H1 (cell line): ENCODE measurements at regions not wholly inside any gene's neighbourhood (a gene's known extent, or its start where the extent isn't known, plus 50 kb on each side); places are given as distances from the start of the nearest gene placed in this dataset.
A peak's percentile ranks its signal among the peaks of the same experiment; 100 is the strongest.

Experiments used
- CTCF ChIA-PET: fragments of 300-600 bp; sonication (Branson Sonifier 250); formaldehyde crosslinking; loops from one replicate; lab custom pipeline; 2021; ENCODE audit not compliant: partially characterized antibody; lab: Charles Lee
- POLR2A ChIA-PET: fragments of 300-600 bp; sonication (Branson Sonifier 250); formaldehyde crosslinking; loops from one replicate; lab custom pipeline; 2021; ENCODE audit warnings: inconsistent platforms; ENCODE audit not compliant: partially characterized antibody; lab: Charles Lee
- DNase-seq, 2 experiments: peaks; one replicate each; pipeline versions ENCODE4 v3.0.0 to v3.0.0-alpha.2; 2010 to 2022; ENCODE audit warnings: low spot score in 2 of 2, low read depth in 1 of 2, mixed read lengths in 1 of 2
- FAIRE-seq: peaks from 2 replicates; lab custom pipeline; 2011; peaks lifted over from hg19 to GRCh38; lab: Jason Lieb, UNC
- H2AFZ ChIP-seq: 2 replicates; pipeline ENCODE4 v1.8.1; 2012; ENCODE audit warnings: low read length, inconsistent platforms
- H2AK5ac ChIP-seq: 2 replicates; pipeline ENCODE4 v1.6.1; 2013; ENCODE audit warnings: low read depth, low read length
- H2BK120ac ChIP-seq: replicated peaks from 2 replicates; pipeline ENCODE3; 2013; ENCODE audit warnings: low read depth, low read length, inconsistent platforms
- H2BK12ac ChIP-seq: 2 replicates; pipeline ENCODE4 v1.6.1; 2013; ENCODE audit warnings: low read depth, low read length
- H2BK15ac ChIP-seq: 2 replicates; pipeline ENCODE4 v1.6.1; 2013; ENCODE audit warnings: low read length
- H2BK20ac ChIP-seq: 2 replicates; pipeline ENCODE4 v1.6.1; 2013; ENCODE audit warnings: low read length
- H2BK5ac ChIP-seq: 2 replicates; pipeline ENCODE4 v1.6.1; 2013; ENCODE audit warnings: low read depth, low read length
- H3K14ac ChIP-seq: 2 replicates; pipeline ENCODE4 v1.6.1; 2013; ENCODE audit warnings: inconsistent platforms; ENCODE audit not compliant: insufficient read length
- H3K18ac ChIP-seq: 2 replicates; pipeline ENCODE4 v1.6.1; 2013; ENCODE audit warnings: low read length; ENCODE audit errors: extremely low read depth
- H3K23ac ChIP-seq: 2 replicates; pipeline ENCODE4 v1.6.1; 2013; ENCODE audit warnings: inconsistent platforms; ENCODE audit not compliant: insufficient read length
- H3K23me2 ChIP-seq: 2 replicates; pipeline ENCODE4 v1.6.1; 2013; ENCODE audit warnings: low read depth, low read length
- H3K27ac ChIP-seq: 2 replicates; pipeline ENCODE4 v1.6.1; 2011; ENCODE audit warnings: low read depth, low read length, inconsistent platforms
- H3K27me3 ChIP-seq, 4 experiments: replicated peaks in 1 of 4; 1 replicate in 1 of 4; 2 replicates in 3 of 4; pipeline versions ENCODE4 v1.6.1 to v1.8.1; 2011 to 2013; ENCODE audit warnings: low read length in 3 of 4, mild to moderate bottlenecking in 3 of 4, inconsistent platforms in 2 of 4, mixed read lengths in 2 of 4, moderate library complexity in 1 of 4; ENCODE audit not compliant: control insufficient read depth in 3 of 4, insufficient read depth in 3 of 4; ENCODE audit errors: extremely low read depth in 1 of 4
- H3K36me3 ChIP-seq, 4 experiments: 2 replicates each; pipeline versions ENCODE4 v1.6.1 to v1.8.1; 2011 to 2013; ENCODE audit warnings: mild to moderate bottlenecking in 4 of 4, low read length in 3 of 4, moderate library complexity in 2 of 4, control low read depth in 1 of 4, inconsistent platforms in 1 of 4; ENCODE audit not compliant: insufficient read depth in 4 of 4, control insufficient read depth in 2 of 4
- H3K4ac ChIP-seq: replicated peaks from 2 replicates; pipeline ENCODE3; 2013; ENCODE audit warnings: low read length, low read depth, mixed read lengths, inconsistent platforms; ENCODE audit not compliant: insufficient read length
- H3K4me1 ChIP-seq, 4 experiments: replicated peaks in 1 of 4; 1 replicate in 1 of 4; 2 replicates in 3 of 4; pipeline versions ENCODE4 v1.6.1 to v1.8.1; 2011 to 2013; ENCODE audit warnings: low read length in 3 of 4, inconsistent platforms in 2 of 4, mixed read lengths in 1 of 4; ENCODE audit not compliant: insufficient read depth in 4 of 4, control insufficient read depth in 3 of 4
- H3K4me2 ChIP-seq, 2 experiments: 2 replicates each; pipeline versions ENCODE4 v1.6.1 to v1.8.1; 2011 to 2013; ENCODE audit warnings: low read depth in 2 of 2, low read length in 2 of 2, control low read depth in 1 of 2, inconsistent platforms in 1 of 2, mild to moderate bottlenecking in 1 of 2; ENCODE audit not compliant: insufficient read depth in 1 of 2
- H3K4me3 ChIP-seq, 4 experiments: fragments of 200-600, 300-600 bp in 1 of 4; sonication (generic), shearing (Covaris generic), sonication (Bioruptor Twin) in 1 of 4; 2 replicates each; pipeline versions ENCODE4 v1.5.1 to v1.8.1; 2011 to 2016; ENCODE audit warnings: low read length in 4 of 4, low read depth in 3 of 4, control low read depth in 2 of 4, inconsistent platforms in 2 of 4, mild to moderate bottlenecking in 2 of 4, mixed read lengths in 1 of 4, moderate library complexity in 1 of 4; ENCODE audit not compliant: insufficient read depth in 2 of 4; ENCODE audit errors: extremely low read depth in 1 of 4
- H3K56ac ChIP-seq: replicated peaks from 2 replicates; pipeline ENCODE3; 2013; ENCODE audit warnings: low read depth, mild to moderate bottlenecking, mixed read lengths, low read length, inconsistent platforms; ENCODE audit not compliant: insufficient read length
- H3K79me1 ChIP-seq: 2 replicates; pipeline ENCODE4 v1.6.1; 2013; ENCODE audit warnings: low read depth, low read length, control low read depth
- H3K79me2 ChIP-seq, 2 experiments: 2 replicates each; pipeline versions ENCODE4 v1.6.1 to v1.8.1; 2012 to 2013; ENCODE audit warnings: low read length in 2 of 2, mild to moderate bottlenecking in 2 of 2, inconsistent platforms in 1 of 2; ENCODE audit not compliant: insufficient read depth in 2 of 2, control insufficient read depth in 1 of 2
- H3K9ac ChIP-seq, 4 experiments: replicated peaks in 1 of 4; 1 replicate in 1 of 4; 2 replicates in 3 of 4; pipeline versions ENCODE4 v1.6.1 to v1.8.1; 2011 to 2013; ENCODE audit warnings: low read depth in 3 of 4, low read length in 3 of 4, control low read depth in 2 of 4, mild to moderate bottlenecking in 2 of 4, moderate library complexity in 2 of 4, inconsistent platforms in 1 of 4; ENCODE audit errors: extremely low read depth in 1 of 4
- H3K9me3 ChIP-seq, 2 experiments: 2 replicates each; pipeline versions ENCODE4 v1.6.1 to v1.8.1; 2012 to 2013; ENCODE audit warnings: mild to moderate bottlenecking in 2 of 2, moderate library complexity in 2 of 2, control low read depth in 1 of 2, inconsistent platforms in 1 of 2, low read depth in 1 of 2, low read length in 1 of 2, mixed read lengths in 1 of 2; ENCODE audit not compliant: insufficient read depth in 2 of 2
- H4K20me1 ChIP-seq, 2 experiments: replicated peaks in 1 of 2; 2 replicates each; pipeline versions ENCODE3 to v1.8.1; 2011 to 2013; ENCODE audit warnings: inconsistent platforms in 2 of 2, low read length in 2 of 2, mild to moderate bottlenecking in 1 of 2; ENCODE audit not compliant: insufficient read depth in 2 of 2, control insufficient read depth in 1 of 2
- H4K5ac ChIP-seq: 2 replicates; pipeline ENCODE4 v1.6.1; 2013; ENCODE audit warnings: low read length, low read depth, mixed read lengths, inconsistent platforms; ENCODE audit not compliant: insufficient read length
- H4K8ac ChIP-seq: 2 replicates; pipeline ENCODE4 v1.8.0; 2013; ENCODE audit warnings: mild to moderate bottlenecking, moderate library complexity, low read length, inconsistent platforms; ENCODE audit not compliant: insufficient read depth; ENCODE audit errors: extremely low read depth
- H4K91ac ChIP-seq: replicated peaks from 2 replicates; pipeline ENCODE3; 2013; ENCODE audit warnings: low read length, mixed read lengths, inconsistent platforms; ENCODE audit not compliant: insufficient read length
- NANOG ChIP-seq: IDR thresholded peaks from 2 replicates; pipeline ENCODE4 v1.6.1; 2011; ENCODE audit warnings: low read length, low read depth, mild to moderate bottlenecking, inconsistent platforms; ENCODE audit not compliant: insufficient read depth, poor library complexity, severe bottlenecking
- WGBS, 2 experiments: shearing (Covaris generic) in 1 of 2; methylation state at CpG; one replicate each; pipeline versions ENCODE4 v1.1.6 to v1.1.7; 2013 to 2015; ENCODE audit warnings: low lambda C conversion rate in 2 of 2, mixed read lengths in 2 of 2, inconsistent platforms in 1 of 2, low coverage in 1 of 2, missing lambda C conversion rate in 1 of 2; ENCODE audit not compliant: insufficient replicate concordance in 2 of 2, insufficient coverage in 1 of 2, insufficient read length in 1 of 2; ENCODE audit errors: extremely low coverage in 1 of 2, missing lambda C conversion rate in 1 of 2; 5-methylcytosine and 5-hydroxymethylcytosine counted together

DNA sequence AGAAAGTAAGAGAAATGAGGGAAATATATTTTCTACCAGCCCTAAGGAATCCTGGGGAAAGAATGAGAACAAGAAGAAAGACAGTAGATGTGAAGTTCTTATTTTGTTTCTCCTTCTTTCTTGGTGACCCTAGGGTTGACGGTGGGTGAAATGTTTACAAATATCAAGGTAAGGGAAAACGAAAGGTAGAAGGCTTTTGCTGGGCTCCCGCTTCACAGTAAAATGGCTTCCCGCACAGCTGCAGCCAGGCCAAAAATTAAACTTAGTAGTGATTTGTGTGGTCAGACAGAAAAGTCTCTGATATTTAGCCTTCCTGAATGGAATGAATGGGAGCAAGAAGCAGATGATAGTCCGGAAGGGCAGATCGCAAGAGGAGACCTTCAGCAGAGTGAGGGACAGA is 99.1 kb upstream of the COL3A1 start:
- Histone ChIP-seq H4K5ac (no peak overlapping the region), H3K23ac (no peak overlapping the region), H3K9me3 (no peaks in the 10 kb centered on the region), H4K20me1 (no peaks in the 10 kb centered on the region), H3K4me3 (no peak overlapping the region), H2BK12ac (no peak overlapping the region), H3K23me2 (no peaks in the 10 kb centered on the region), H3K27ac (no peak overlapping the region), H3K14ac (no peak overlapping the region), H3K18ac (no peak overlapping the region), H3K4me1 (no peaks in the 10 kb centered on the region), H2BK5ac (no peak overlapping the region), H2BK120ac (no peak overlapping the region), H3K56ac (no peak overlapping the region), H2AFZ (peak overlapping the region; percentile 49; the same call in 1 of the 2 replicates), H4K91ac (no peak overlapping the region), H3K79me2 (no peaks in the 10 kb centered on the region), H4K8ac (no peak overlapping the region), H2AK5ac (no peak overlapping the region), H3K4ac (no peak overlapping the region), H3K4me2 (no peak overlapping the region), H3K27me3 (no peaks in the 10 kb centered on the region), H3K36me3 (no peaks in the 10 kb centered on the region), H3K9ac (no peak overlapping the region), H2BK20ac (no peak overlapping the region), H2BK15ac (no peak overlapping the region), H3K79me1 (no peaks in the 10 kb centered on the region)
- ChIA-PET CTCF (interaction anchor here (0.6 kb wide), 1 partner anchor 361 kb away, joined by 3 read pairs; no protein-coding TSS in a partner anchor), POLR2A (no interaction called here)
- no peak for TF ChIP-seq NANOG
- 98% methylated on average over 6 of the region's 6 CpGs; no CpG with 5 or more reads in 1 of the 2 experiments for WGBS, 2 experiments
- FAIRE-seq (no peak), DNase-seq (no peak)
